Ascending aorta (tissue), 2 donors: ENCODE measurements at regions not wholly inside any gene's neighbourhood (a gene's known extent, or its start where the extent isn't known, plus 50 kb on each side); places are given as distances from the start of the nearest gene placed in this dataset.

ENCODE experiments used
- DNase-seq, 2 donors: peaks; one replicate each; pipeline ENCODE4 v3.0.0-alpha.2; 2019; ENCODE audit warnings: low spot score in 2 of 2
- H3K27ac ChIP-seq, 2 donors: fragments of 200-600 bp; sonication (generic); one replicate each; pipeline ENCODE4 v1.5.1; 2016 to 2017; ENCODE audit warnings: mild to moderate bottlenecking in 1 of 2
- H3K27me3 ChIP-seq: fragments of 200-600 bp; sonication (generic); one replicate; pipeline ENCODE4 v1.5.1; 2017
- H3K36me3 ChIP-seq, 2 donors: fragments of 200-600 bp; sonication (generic); one replicate each; pipeline ENCODE4 v1.5.1; 2016
- H3K4me1 ChIP-seq, 2 donors: fragments of 200-600 bp; sonication (generic); one replicate each; pipeline ENCODE4 v1.5.1; 2016 to 2017; ENCODE audit warnings: mild to moderate bottlenecking in 1 of 2
- H3K4me3 ChIP-seq, 2 donors: fragments of 200-600 bp; sonication (generic); one replicate each; pipeline ENCODE4 v1.5.1; 2016 to 2017; ENCODE audit warnings: mild to moderate bottlenecking in 1 of 2
- H3K9me3 ChIP-seq, 2 donors: fragments of 200-600 bp; sonication (generic); one replicate each; pipeline ENCODE4 v1.5.1; 2016
- intact Hi-C: fragments of 100-400 bp; cut with DNase I; formaldehyde crosslinking; loops from one replicate; pipeline ENCODE4 v1.15.1; 2023
- TF ChIP-seq, protein P1 (sequence below), 3 experiments: fragments of 200-600 bp in 2 of 3; fragments of 450-650 bp in 1 of 3; sonication (generic) in 2 of 3; IDR thresholded peaks; one replicate each; pipeline ENCODE4 v1.5.1; 2016 to 2019; ENCODE audit warnings: antibody characterized with exemption in 3 of 3, mild to moderate bottlenecking in 1 of 3, moderate library complexity in 1 of 3

DNA sequence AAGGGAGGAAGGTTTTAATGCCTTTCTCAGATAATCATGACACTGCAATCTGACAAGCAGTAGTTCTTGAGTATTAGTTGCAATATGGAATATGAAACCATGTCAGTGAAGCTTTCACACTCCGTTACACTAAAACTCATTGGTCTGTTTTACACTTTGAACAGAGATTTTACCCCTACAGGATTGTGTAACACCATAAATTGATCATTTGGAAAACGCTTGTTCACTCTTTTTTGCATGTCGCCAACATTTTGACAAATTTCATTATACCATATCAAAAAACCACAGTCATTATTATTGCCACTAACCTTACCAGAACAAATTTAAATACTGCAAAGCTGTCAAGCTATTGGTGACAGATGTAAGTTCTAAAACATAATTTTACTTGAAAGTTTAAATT, 404.8 kb upstream of the THBS1 start:
- Histone ChIP-seq H3K27me3 (no peaks in the 10 kb centered on the region), H3K9me3 (no peaks in the 10 kb centered on the region), H3K4me3 (no peak overlapping the region), H3K4me1 (no peaks in the 10 kb centered on the region), H3K27ac (no peak overlapping the region), H3K36me3 (no peaks in the 10 kb centered on the region)
- intact Hi-C loops: no loop called here
- DNase-seq: no peak
- TF ChIP-seq, protein P1, sequence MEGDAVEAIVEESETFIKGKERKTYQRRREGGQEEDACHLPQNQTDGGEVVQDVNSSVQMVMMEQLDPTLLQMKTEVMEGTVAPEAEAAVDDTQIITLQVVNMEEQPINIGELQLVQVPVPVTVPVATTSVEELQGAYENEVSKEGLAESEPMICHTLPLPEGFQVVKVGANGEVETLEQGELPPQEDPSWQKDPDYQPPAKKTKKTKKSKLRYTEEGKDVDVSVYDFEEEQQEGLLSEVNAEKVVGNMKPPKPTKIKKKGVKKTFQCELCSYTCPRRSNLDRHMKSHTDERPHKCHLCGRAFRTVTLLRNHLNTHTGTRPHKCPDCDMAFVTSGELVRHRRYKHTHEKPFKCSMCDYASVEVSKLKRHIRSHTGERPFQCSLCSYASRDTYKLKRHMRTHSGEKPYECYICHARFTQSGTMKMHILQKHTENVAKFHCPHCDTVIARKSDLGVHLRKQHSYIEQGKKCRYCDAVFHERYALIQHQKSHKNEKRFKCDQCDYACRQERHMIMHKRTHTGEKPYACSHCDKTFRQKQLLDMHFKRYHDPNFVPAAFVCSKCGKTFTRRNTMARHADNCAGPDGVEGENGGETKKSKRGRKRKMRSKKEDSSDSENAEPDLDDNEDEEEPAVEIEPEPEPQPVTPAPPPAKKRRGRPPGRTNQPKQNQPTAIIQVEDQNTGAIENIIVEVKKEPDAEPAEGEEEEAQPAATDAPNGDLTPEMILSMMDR (IDR thresholded peaks at IDR 0.05): no peak

DNA sequence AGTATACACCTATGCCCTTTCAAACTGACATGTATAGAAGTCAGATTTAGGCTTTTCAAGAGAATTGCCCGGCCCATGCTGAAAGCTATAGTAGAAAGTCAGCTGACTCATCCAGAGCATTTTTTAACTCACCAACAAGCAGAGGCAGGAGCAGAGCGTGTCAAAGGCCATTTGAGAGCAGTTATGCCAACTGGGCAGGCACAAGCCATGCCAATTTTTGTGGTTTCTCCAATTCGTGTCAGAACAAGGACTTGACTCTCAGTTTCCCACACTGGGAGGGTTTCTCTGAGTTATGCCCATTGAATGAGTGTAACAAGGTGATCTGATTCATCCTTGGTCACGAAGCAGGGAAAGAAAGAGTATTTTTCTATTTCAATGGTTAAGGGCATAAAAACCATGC, 403.3 kb upstream of the THBS1 start:
- no peak for DNase-seq
- intact Hi-C loops: no loop called here
- H3K9me3 ChIP-seq: no peaks in the 10 kb centered on the region
- H3K4me3 ChIP-seq: no peak overlapping the region
- H3K4me1 ChIP-seq: no peaks in the 10 kb centered on the region
- H3K27ac ChIP-seq: no peak overlapping the region
- TF ChIP-seq, protein P1 (IDR thresholded peaks at IDR 0.05): no peak
- H3K27me3 ChIP-seq: no peaks in the 10 kb centered on the region
- H3K36me3 ChIP-seq: no peaks in the 10 kb centered on the region

DNA sequence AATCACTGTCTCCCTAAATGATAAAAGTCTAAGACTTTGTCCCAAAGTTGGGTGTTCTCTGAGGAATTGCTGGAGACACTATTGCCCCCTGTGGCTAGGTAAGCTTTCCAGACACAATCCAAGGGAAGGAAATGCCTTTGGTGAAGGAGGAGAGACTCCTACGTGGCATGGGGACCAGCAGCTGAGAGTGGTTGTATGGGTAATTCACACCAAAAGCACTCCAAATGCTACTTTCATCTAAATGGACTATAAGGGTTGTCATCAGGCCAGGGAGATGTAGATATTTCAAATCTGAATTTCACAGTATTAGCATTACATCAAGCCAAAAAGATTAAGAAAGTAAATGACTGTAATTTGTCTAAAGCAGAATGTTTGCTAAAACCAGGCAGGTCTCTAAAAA, 400.8 kb upstream of the THBS1 start:
- H3K4me3 ChIP-seq: no peak overlapping the region
- DNase-seq: no peak
- TF ChIP-seq, protein P1 (IDR thresholded peaks at IDR 0.05): no peak
- H3K27ac ChIP-seq: no peak overlapping the region
- no peaks in the 10 kb centered on the region for H3K27me3 ChIP-seq
- H3K4me1 ChIP-seq: no peaks in the 10 kb centered on the region
- intact Hi-C loops: no loop called here
- H3K9me3 ChIP-seq: no peaks in the 10 kb centered on the region
- H3K36me3 ChIP-seq: no peaks in the 10 kb centered on the region

DNA sequence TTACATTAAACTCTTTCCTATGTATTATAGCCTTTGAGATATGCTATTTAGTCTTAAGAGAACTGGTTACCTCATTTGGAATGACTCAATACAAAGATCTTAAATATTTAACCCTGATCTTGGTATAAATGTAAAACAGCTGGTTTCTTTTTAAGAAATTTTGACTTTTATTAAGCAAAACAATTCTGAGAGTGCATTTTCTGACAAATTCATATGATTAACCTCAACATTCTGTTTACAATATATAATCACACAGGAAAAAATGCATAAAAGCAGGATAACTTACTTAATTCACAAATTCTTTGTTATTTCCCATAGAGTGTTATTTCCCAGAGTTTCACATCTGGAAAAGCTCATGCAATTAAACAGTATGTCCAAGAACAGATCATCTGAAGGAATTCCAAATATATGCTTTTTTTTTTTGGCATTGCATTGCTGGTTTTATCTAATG, 400.4 kb upstream of the THBS1 start:
- intact Hi-C loops: no loop called here
- Histone ChIP-seq H3K4me3 (no peak overlapping the region), H3K27me3 (no peaks in the 10 kb centered on the region), H3K9me3 (no peaks in the 10 kb centered on the region), H3K36me3 (no peaks in the 10 kb centered on the region), H3K27ac (no peak overlapping the region), H3K4me1 (no peaks in the 10 kb centered on the region)
- DNase-seq: no peak
- TF ChIP-seq, protein P1 (IDR thresholded peaks at IDR 0.05): no peak

DNA sequence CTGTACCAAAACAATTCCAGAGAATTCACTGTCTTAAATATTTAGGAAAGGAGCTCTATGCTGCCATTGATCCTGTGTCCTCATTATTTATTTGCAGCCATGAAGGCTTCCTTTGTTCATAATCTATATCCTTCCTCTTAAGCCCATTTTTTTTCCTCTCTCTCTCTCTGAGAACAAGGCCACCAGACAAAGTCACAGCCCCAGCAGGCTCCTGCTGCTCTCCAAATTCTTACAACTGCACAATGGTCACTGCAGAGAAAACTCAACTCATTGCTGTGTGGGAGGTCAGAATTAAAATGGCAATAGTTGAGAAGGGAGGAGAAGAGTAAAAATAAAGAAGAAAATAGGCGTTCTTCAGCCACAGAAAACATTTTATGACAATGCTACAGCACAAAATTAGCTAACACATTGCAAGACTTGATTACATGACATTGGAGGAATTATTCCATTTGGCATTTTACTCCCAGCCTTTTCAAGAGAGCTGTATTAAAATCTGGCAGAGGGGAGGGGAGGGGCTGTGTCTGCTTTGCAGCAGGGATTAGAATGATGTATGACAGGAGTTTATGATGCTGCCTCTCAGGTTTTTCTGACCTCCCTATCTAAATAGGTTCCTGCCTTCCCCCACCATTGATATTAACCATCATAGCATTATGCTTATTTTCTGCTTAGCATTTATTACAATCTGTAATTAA, 399.7 kb upstream of the THBS1 start:
- H3K36me3 ChIP-seq: no peaks in the 10 kb centered on the region
- TF ChIP-seq, protein P1 (IDR thresholded peaks at IDR 0.05): no peak
- no peak overlapping the region for H3K4me3 ChIP-seq
- no peak overlapping the region for H3K27ac ChIP-seq
- DNase-seq: no peak
- no peaks in the 10 kb centered on the region for H3K9me3 ChIP-seq
- H3K27me3 ChIP-seq: no peaks in the 10 kb centered on the region
- no peaks in the 10 kb centered on the region for H3K4me1 ChIP-seq
- intact Hi-C loops: no loop called here

DNA sequence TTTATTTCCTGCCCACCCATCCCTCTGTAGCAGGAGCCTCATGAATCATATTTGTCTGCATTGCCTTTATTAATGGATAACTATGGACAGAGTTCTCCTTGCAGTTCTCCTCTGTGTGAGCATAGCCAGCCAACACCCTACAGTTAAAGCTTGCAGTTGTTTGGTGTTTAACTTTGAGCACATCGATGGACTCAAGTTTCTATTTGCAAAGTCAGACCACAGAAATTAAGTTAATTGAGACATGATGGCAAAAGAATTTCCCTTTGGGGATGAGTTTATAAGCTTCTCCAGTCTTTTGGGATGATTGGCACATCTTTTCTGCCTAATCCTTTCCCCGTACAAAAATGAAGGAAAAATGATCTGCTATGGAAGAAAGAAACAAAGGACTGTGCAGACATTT, 398.9 kb upstream of the THBS1 start:
- TF ChIP-seq, protein P1 (IDR thresholded peaks at IDR 0.05): no peak
- Histone ChIP-seq H3K9me3 (no peaks in the 10 kb centered on the region), H3K4me3 (no peak overlapping the region), H3K27ac (no peak overlapping the region), H3K27me3 (no peaks in the 10 kb centered on the region), H3K36me3 (no peaks in the 10 kb centered on the region), H3K4me1 (no peaks in the 10 kb centered on the region)
- intact Hi-C loops: no loop called here
- no peak for DNase-seq
